ENCODE measurements at regions not wholly inside any gene's neighbourhood (a gene's known extent, or its start where the extent isn't known, plus 50 kb on each side); places are given as distances from the start of the nearest gene placed in this dataset.

DNA sequence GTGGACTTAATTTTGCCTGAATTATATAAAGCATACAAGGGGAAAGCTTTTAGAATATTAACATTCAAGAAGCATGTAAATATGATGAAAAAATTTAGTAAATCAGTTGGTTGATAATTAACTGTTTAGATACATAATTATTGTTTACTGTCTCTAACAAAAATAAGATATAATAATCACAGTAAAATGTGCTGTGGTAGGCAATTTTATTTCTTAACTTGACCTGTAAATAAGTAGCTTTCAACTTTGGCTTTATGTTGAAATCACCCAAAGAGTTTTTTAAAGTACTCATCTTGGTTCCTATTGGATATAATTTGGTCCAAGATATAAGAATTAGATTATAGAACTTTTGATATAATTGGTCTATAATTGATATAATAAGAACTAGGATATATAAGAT, 1374.5 kb downstream of the NSUN3 start:
- H3K4me3 ChIP-seq (ENCODE audit: low read depth in 1 of 5, low read length in 5 of 5): no peak overlapping the region
- no peaks in the 10 kb centered on the region for H3K27me3 ChIP-seq (ENCODE audit: control insufficient read depth in 5 of 5, insufficient read depth in 4 of 5, low read length in 5 of 5)
- no peak overlapping the region for H3K27ac ChIP-seq (ENCODE audit: low read depth, low read length)
- no peaks in the 10 kb centered on the region for H3K9me3 ChIP-seq (ENCODE audit: control insufficient read depth in 5 of 5, low read length in 5 of 5)
- H3K4me1 ChIP-seq (ENCODE audit: control insufficient read depth in 5 of 5, insufficient read depth in 5 of 5, low read length in 5 of 5): no peaks in the 10 kb centered on the region
- no peak overlapping the region for H3K9ac ChIP-seq (ENCODE audit: low read length in 5 of 5)
- no peaks in the 10 kb centered on the region for H3K36me3 ChIP-seq (ENCODE audit: control insufficient read depth in 5 of 5, insufficient read depth in 5 of 5, low read length in 5 of 5)

DNA sequence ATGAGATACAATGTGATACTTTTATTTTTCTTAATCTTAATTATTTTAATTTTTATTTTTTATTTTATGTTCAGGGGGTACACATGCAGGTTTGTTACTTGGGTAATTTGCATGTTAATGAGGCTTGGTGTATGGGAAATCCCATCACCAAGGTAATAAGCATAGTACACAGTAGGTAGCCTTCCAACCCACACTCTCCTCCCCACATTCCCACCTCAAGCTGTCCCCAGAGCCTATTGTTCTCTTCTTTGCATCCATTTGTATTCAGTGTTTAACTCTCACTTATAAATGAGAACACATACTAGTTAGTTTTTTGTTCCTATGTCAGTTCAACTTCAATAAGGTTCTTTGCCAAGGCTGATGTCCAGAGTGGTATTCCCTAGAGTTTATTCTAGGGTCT, 1375.4 kb downstream of the NSUN3 start:
- Histone ChIP-seq H3K4me3 (ENCODE audit: low read depth in 1 of 5, low read length in 5 of 5) (no peak overlapping the region), H3K4me1 (ENCODE audit: control insufficient read depth in 5 of 5, insufficient read depth in 5 of 5, low read length in 5 of 5) (no peaks in the 10 kb centered on the region), H3K36me3 (ENCODE audit: control insufficient read depth in 5 of 5, insufficient read depth in 5 of 5, low read length in 5 of 5) (no peaks in the 10 kb centered on the region), H3K27ac (ENCODE audit: low read depth, low read length) (no peak overlapping the region), H3K9me3 (ENCODE audit: control insufficient read depth in 5 of 5, low read length in 5 of 5) (no peaks in the 10 kb centered on the region), H3K9ac (ENCODE audit: low read length in 5 of 5) (no peak overlapping the region), H3K27me3 (ENCODE audit: control insufficient read depth in 5 of 5, insufficient read depth in 4 of 5, low read length in 5 of 5) (no peaks in the 10 kb centered on the region)

DNA sequence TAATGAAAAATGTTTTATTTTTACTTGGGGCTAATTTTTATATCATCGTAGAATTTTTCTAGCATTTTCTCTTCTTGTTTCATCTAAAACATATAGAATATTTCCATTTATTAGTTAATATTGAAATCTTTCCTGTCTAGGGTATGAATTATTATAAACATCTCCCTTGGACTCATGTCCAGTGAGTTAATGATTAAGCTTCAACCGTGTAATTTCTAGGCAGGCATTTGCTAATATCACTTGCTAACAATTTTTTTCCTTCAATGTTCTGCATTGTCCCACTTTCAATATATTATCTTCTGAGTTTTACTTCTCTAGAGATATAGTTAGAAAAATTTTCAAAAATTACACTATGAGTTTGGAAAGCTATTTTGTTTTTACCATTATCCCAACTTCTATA, 1371.6 kb upstream of the EPHA6 start:
- H3K4me3 ChIP-seq (ENCODE audit: low read depth in 1 of 5, low read length in 5 of 5): no peak overlapping the region
- no peak overlapping the region for H3K27ac ChIP-seq (ENCODE audit: low read depth, low read length)
- no peaks in the 10 kb centered on the region for H3K27me3 ChIP-seq (ENCODE audit: control insufficient read depth in 5 of 5, insufficient read depth in 4 of 5, low read length in 5 of 5)
- H3K9me3 ChIP-seq (ENCODE audit: control insufficient read depth in 5 of 5, low read length in 5 of 5): no peaks in the 10 kb centered on the region
- no peaks in the 10 kb centered on the region for H3K36me3 ChIP-seq (ENCODE audit: control insufficient read depth in 5 of 5, insufficient read depth in 5 of 5, low read length in 5 of 5)
- no peak overlapping the region for H3K9ac ChIP-seq (ENCODE audit: low read length in 5 of 5)
- no peaks in the 10 kb centered on the region for H3K4me1 ChIP-seq (ENCODE audit: control insufficient read depth in 5 of 5, insufficient read depth in 5 of 5, low read length in 5 of 5)

DNA sequence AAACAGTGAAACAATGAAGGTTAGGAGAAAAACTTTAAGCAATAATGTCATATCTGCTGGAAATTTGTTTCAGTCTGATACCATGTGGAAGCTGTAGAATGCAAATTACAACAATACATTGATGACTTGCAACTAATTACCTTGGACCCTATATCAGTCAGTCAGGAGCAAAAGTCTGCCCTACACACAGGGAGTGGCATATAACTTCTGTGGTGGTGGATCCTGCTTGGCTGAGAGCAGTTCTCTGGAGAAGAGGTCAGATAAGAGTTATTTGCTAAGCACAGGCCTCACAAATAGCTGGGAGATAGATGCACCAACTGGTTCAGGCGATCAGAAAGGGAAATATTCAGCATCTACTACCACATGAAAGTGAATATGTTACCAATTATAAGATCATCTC, 1364.6 kb upstream of the EPHA6 start:
- Histone ChIP-seq H3K9me3 (ENCODE audit: control insufficient read depth in 5 of 5, low read length in 5 of 5) (no peaks in the 10 kb centered on the region), H3K4me1 (ENCODE audit: control insufficient read depth in 5 of 5, insufficient read depth in 5 of 5, low read length in 5 of 5) (no peaks in the 10 kb centered on the region), H3K9ac (ENCODE audit: low read length in 5 of 5) (no peak overlapping the region), H3K4me3 (ENCODE audit: low read depth in 1 of 5, low read length in 5 of 5) (no peak overlapping the region), H3K27ac (ENCODE audit: low read depth, low read length) (no peak overlapping the region), H3K36me3 (ENCODE audit: control insufficient read depth in 5 of 5, insufficient read depth in 5 of 5, low read length in 5 of 5) (no peaks in the 10 kb centered on the region), H3K27me3 (ENCODE audit: control insufficient read depth in 5 of 5, insufficient read depth in 4 of 5, low read length in 5 of 5) (no peaks in the 10 kb centered on the region)

DNA sequence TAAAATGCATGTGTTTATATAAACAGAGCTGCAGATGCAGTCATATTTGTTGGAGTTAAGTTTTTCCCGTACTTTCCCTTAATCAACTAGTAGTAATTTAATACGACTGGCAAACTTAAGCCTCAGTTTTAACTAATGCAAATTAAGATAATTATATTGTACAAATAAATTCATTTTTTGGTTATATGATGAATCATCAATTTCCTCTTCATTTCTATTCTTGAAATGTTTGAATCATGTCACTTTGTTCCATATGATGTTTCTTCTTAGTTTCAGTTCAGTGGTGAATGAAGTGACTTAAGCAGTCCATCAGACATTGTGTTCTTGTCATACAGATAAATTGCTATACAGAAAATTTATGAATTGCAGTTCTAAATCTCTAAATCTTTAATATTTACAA, 1361.2 kb upstream of the EPHA6 start:
- H3K4me3 ChIP-seq (ENCODE audit: low read depth in 1 of 5, low read length in 5 of 5): no peak overlapping the region
- no peak overlapping the region for H3K9ac ChIP-seq (ENCODE audit: low read length in 5 of 5)
- H3K27me3 ChIP-seq (ENCODE audit: control insufficient read depth in 5 of 5, insufficient read depth in 4 of 5, low read length in 5 of 5): no peaks in the 10 kb centered on the region
- no peaks in the 10 kb centered on the region for H3K36me3 ChIP-seq (ENCODE audit: control insufficient read depth in 5 of 5, insufficient read depth in 5 of 5, low read length in 5 of 5)
- H3K4me1 ChIP-seq (ENCODE audit: control insufficient read depth in 5 of 5, insufficient read depth in 5 of 5, low read length in 5 of 5): no peaks in the 10 kb centered on the region
- H3K27ac ChIP-seq (ENCODE audit: low read depth, low read length): no peak overlapping the region
- H3K9me3 ChIP-seq (ENCODE audit: control insufficient read depth in 5 of 5, low read length in 5 of 5): no peaks in the 10 kb centered on the region

DNA sequence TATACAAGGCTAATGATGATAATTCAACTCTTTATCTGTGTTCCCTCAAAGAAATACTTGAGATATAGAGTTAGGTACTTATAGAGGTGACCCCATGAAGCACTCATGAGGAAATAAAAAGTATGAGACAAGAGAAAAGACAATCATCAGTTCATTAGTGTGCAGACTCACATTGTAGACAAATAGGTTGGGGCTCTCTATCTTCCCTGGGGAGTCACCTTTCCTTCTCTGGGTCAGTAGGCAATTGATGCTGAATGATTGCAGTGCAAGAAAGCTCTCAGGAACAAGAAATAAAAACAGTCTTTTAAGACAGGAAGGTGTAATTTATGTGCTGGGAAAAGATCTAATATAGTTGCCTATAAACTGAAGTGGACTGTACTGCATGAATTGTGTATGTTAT, 1357.6 kb upstream of the EPHA6 start:
- Histone ChIP-seq H3K4me3 (ENCODE audit: low read depth in 1 of 5, low read length in 5 of 5) (no peak overlapping the region), H3K27me3 (ENCODE audit: control insufficient read depth in 5 of 5, insufficient read depth in 4 of 5, low read length in 5 of 5) (no peaks in the 10 kb centered on the region), H3K27ac (ENCODE audit: low read depth, low read length) (no peak overlapping the region), H3K9ac (ENCODE audit: low read length in 5 of 5) (no peak overlapping the region), H3K36me3 (ENCODE audit: control insufficient read depth in 5 of 5, insufficient read depth in 5 of 5, low read length in 5 of 5) (no peaks in the 10 kb centered on the region), H3K4me1 (ENCODE audit: control insufficient read depth in 5 of 5, insufficient read depth in 5 of 5, low read length in 5 of 5) (no peaks in the 10 kb centered on the region), H3K9me3 (ENCODE audit: control insufficient read depth in 5 of 5, low read length in 5 of 5) (no peaks in the 10 kb centered on the region)

DNA sequence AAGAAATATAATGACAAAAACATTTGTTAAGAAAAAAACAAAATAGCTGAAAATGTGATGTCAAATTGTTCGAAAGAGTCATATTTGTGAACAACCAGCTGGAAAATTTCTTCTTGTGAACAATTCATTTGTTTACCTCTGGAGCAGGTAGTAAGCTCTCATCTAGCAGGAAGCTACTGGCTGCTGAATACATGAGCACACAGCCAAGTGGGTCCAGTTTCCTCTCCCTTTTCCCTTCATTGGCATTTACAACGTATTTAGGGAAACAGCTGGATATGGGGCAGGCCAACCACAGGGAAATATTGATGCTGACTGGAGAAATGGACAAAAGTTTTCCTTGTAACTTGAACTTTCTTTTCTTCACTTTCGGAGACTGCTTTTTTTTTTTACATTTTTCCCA, 1354.7 kb upstream of the EPHA6 start:
- Histone ChIP-seq H3K27ac (ENCODE audit: low read depth, low read length) (no peak overlapping the region), H3K27me3 (ENCODE audit: control insufficient read depth in 5 of 5, insufficient read depth in 4 of 5, low read length in 5 of 5) (no peaks in the 10 kb centered on the region), H3K4me1 (ENCODE audit: control insufficient read depth in 5 of 5, insufficient read depth in 5 of 5, low read length in 5 of 5) (no peaks in the 10 kb centered on the region), H3K4me3 (ENCODE audit: low read depth in 1 of 5, low read length in 5 of 5) (no peak overlapping the region), H3K9ac (ENCODE audit: low read length in 5 of 5) (no peak overlapping the region), H3K9me3 (ENCODE audit: control insufficient read depth in 5 of 5, low read length in 5 of 5) (no peaks in the 10 kb centered on the region), H3K36me3 (ENCODE audit: control insufficient read depth in 5 of 5, insufficient read depth in 5 of 5, low read length in 5 of 5) (no peaks in the 10 kb centered on the region)

DNA sequence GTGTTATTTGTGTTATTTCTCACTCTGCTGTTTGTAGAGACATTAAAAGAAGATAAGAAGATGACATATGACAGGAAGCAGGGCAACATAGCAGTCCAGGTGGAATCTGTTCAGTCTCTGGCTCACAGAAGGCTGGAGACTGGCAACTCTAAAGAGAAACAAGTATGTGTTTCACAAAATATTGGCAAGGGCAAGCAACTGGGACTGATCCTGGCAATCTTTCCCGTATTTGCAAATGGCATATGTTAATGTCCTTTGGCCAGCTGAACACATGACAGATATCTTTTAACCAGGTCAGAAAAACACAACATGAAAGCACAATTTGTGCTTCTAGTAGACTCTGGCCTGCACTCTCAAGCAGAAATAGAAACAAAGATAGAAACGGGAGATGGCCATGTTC, 1354.1 kb upstream of the EPHA6 start:
- H3K4me1 ChIP-seq (ENCODE audit: control insufficient read depth in 5 of 5, insufficient read depth in 5 of 5, low read length in 5 of 5): no peaks in the 10 kb centered on the region
- no peaks in the 10 kb centered on the region for H3K9me3 ChIP-seq (ENCODE audit: control insufficient read depth in 5 of 5, low read length in 5 of 5)
- H3K36me3 ChIP-seq (ENCODE audit: control insufficient read depth in 5 of 5, insufficient read depth in 5 of 5, low read length in 5 of 5): no peaks in the 10 kb centered on the region
- H3K9ac ChIP-seq (ENCODE audit: low read length in 5 of 5): no peak overlapping the region
- no peak overlapping the region for H3K27ac ChIP-seq (ENCODE audit: low read depth, low read length)
- H3K4me3 ChIP-seq (ENCODE audit: low read depth in 1 of 5, low read length in 5 of 5): no peak overlapping the region
- no peaks in the 10 kb centered on the region for H3K27me3 ChIP-seq (ENCODE audit: control insufficient read depth in 5 of 5, insufficient read depth in 4 of 5, low read length in 5 of 5)

DNA sequence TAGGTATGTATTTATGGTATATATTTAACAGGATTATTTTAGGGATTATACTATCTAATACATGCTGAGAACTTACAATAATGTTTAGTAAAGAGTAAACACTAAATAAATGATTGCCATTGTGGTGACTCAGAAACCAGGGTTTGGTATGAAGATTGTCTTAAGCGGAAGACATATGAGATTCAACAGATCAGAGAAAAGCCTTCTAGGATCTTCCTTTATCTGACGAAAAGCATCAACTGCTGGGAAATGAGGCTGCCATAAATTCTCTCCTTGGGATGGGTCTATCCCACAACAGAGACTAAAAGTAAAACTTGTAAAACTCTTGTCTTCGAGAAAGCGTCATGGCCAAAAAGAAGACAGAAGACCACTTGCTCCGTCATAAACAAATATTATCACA, 1352.2 kb upstream of the EPHA6 start:
- Histone ChIP-seq H3K4me1 (ENCODE audit: control insufficient read depth in 5 of 5, insufficient read depth in 5 of 5, low read length in 5 of 5) (no peaks in the 10 kb centered on the region), H3K9ac (ENCODE audit: low read length in 5 of 5) (no peak overlapping the region)

DNA sequence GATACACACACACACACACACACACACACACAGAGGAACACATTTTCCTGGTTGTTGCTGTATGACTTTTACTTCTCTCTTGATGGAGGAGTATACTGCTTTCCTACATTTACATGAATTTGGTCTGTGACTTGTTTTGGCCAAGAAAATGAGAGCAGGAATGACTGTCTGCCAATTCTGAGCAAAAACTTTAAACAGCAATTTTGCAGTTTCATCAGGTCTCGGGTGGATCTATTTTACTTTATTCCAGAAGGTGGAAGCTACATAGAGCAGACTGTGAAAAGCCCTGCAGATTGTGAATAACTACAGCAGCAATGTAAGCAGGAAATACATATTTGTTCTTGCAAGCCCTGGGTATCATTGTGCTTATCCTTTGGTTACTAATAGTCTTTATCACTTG, 1350.0 kb upstream of the EPHA6 start:
- Histone ChIP-seq H3K4me3 (ENCODE audit: low read depth in 1 of 5, low read length in 5 of 5) (no peak overlapping the region), H3K27me3 (ENCODE audit: control insufficient read depth in 5 of 5, insufficient read depth in 4 of 5, low read length in 5 of 5) (no peaks in the 10 kb centered on the region), H3K9me3 (ENCODE audit: control insufficient read depth in 5 of 5, low read length in 5 of 5) (no peaks in the 10 kb centered on the region), H3K36me3 (ENCODE audit: control insufficient read depth in 5 of 5, insufficient read depth in 5 of 5, low read length in 5 of 5) (no peaks in the 10 kb centered on the region), H3K4me1 (ENCODE audit: control insufficient read depth in 5 of 5, insufficient read depth in 5 of 5, low read length in 5 of 5) (no peaks in the 10 kb centered on the region), H3K27ac (ENCODE audit: low read depth, low read length) (no peak overlapping the region), H3K9ac (ENCODE audit: low read length in 5 of 5) (no peak overlapping the region)

More for the DNA sequence above, 1352.2 kb upstream of the EPHA6 start:
- Histone ChIP-seq H3K36me3 (ENCODE audit: control insufficient read depth in 5 of 5, insufficient read depth in 5 of 5, low read length in 5 of 5) (no peaks in the 10 kb centered on the region), H3K9me3 (ENCODE audit: control insufficient read depth in 5 of 5, low read length in 5 of 5) (no peaks in the 10 kb centered on the region), H3K27me3 (ENCODE audit: control insufficient read depth in 5 of 5, insufficient read depth in 4 of 5, low read length in 5 of 5) (no peaks in the 10 kb centered on the region), H3K4me3 (ENCODE audit: low read depth in 1 of 5, low read length in 5 of 5) (no peak overlapping the region), H3K27ac (ENCODE audit: low read depth, low read length) (no peak overlapping the region)

DNA sequence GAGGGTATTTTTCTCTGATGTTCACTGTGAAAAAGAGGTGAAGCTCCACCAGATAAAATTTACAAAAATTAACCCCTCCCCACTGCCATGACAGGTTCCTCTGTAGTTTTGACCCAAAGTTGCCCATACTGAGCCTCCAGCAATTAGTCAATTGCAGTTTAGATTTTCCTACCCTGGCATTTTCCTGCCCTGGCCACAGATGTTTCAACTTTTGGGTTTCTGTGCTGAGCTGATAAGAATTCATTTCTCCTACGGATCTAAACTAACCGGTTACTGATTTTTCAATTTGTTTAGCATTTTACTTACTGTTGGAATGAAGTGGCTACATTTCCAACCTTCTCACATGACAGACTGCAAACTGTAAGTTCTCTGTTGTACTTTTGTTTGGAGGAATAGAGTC, 1346.1 kb upstream of the EPHA6 start:
- Histone ChIP-seq H3K9ac (ENCODE audit: low read length in 5 of 5) (no peak overlapping the region), H3K4me3 (ENCODE audit: low read depth in 1 of 5, low read length in 5 of 5) (no peak overlapping the region), H3K36me3 (ENCODE audit: control insufficient read depth in 5 of 5, insufficient read depth in 5 of 5, low read length in 5 of 5) (no peaks in the 10 kb centered on the region), H3K4me1 (ENCODE audit: control insufficient read depth in 5 of 5, insufficient read depth in 5 of 5, low read length in 5 of 5) (no peaks in the 10 kb centered on the region), H3K9me3 (ENCODE audit: control insufficient read depth in 5 of 5, low read length in 5 of 5) (no peaks in the 10 kb centered on the region), H3K27ac (ENCODE audit: low read depth, low read length) (no peak overlapping the region), H3K27me3 (ENCODE audit: control insufficient read depth in 5 of 5, insufficient read depth in 4 of 5, low read length in 5 of 5) (no peaks in the 10 kb centered on the region)

All from subcutaneous abdominal adipose tissue (tissue), 5 donors.